ENCODE measurements at regions not wholly inside any gene's neighbourhood (a gene's known extent, or its start where the extent isn't known, plus 50 kb on each side); places are given as distances from the start of the nearest gene placed in this dataset.

- DNase-seq (ENCODE audit: insufficient read length, low spot score) (no peak), FAIRE-seq (no peak)
- no peak for TF ChIP-seq CTCF (IDR thresholded peaks at IDR 0.05; ENCODE audit: insufficient read depth, missing control alignments)
These were observed 601.0 kb upstream of the ACO1 start for GRCh38 chr9:31783491-31783890.

- FAIRE-seq, result no peak
These were observed 593.7 kb upstream of the ACO1 start for GRCh38 chr9:31790720-31791119.

GRCh38 chr9:31799953-31800609 lies 584.4 kb upstream of the ACO1 start:
- FAIRE-seq, result peak; percentile 78
- DNase-seq (ENCODE audit: insufficient read length, low spot score), result no peak

More at GRCh38 chr9:31790720-31791119, 593.7 kb upstream of the ACO1 start:
- no peak for TF ChIP-seq CTCF (IDR thresholded peaks at IDR 0.05; ENCODE audit: insufficient read depth, missing control alignments)
- no peak for DNase-seq (ENCODE audit: insufficient read length, low spot score)

GRCh38 chr9:31807574-31808256 lies 576.7 kb upstream of the ACO1 start:
- DNase-seq (ENCODE audit: insufficient read length, low spot score) (no peak), FAIRE-seq (no peak)

More at GRCh38 chr9:31799953-31800609, 584.4 kb upstream of the ACO1 start:
- TF ChIP-seq CTCF (IDR thresholded peaks at IDR 0.05; ENCODE audit: insufficient read depth, missing control alignments), result peak; percentile 95

GRCh38 chr9:31808766-31809165 lies 575.7 kb upstream of the ACO1 start:
- no peak for TF ChIP-seq CTCF (IDR thresholded peaks at IDR 0.05; ENCODE audit: insufficient read depth, missing control alignments)
- FAIRE-seq, result no peak
- DNase-seq (ENCODE audit: insufficient read length, low spot score), result no peak

More at GRCh38 chr9:31807574-31808256, 576.7 kb upstream of the ACO1 start:
- TF ChIP-seq CTCF (IDR thresholded peaks at IDR 0.05; ENCODE audit: insufficient read depth, missing control alignments), result peak; percentile 7

- FAIRE-seq (no peak), DNase-seq (ENCODE audit: insufficient read length, low spot score) (no peak)
- TF ChIP-seq CTCF (IDR thresholded peaks at IDR 0.05; ENCODE audit: insufficient read depth, missing control alignments), result no peak
These were observed 564.0 kb upstream of the ACO1 start for GRCh38 chr9:31820426-31820825.

GRCh38 chr9:31821583-31821982 lies 562.9 kb upstream of the ACO1 start:
- no peak for TF ChIP-seq CTCF (IDR thresholded peaks at IDR 0.05; ENCODE audit: insufficient read depth, missing control alignments)
- FAIRE-seq, result no peak
- DNase-seq (ENCODE audit: insufficient read length, low spot score), result no peak

Data from D721Med (cell line).